Suppressor macrophage treated with lipopolysaccharide for 4 hours (primary cell): ENCODE measurements at regions not wholly inside any gene's neighbourhood (a gene's known extent, or its start where the extent isn't known, plus 50 kb on each side); places are given as distances from the start of the nearest gene placed in this dataset.
A peak's percentile ranks its signal among the peaks of the same experiment; 100 is the strongest.
"Not testable (repeated sequence)": the region's sequence is repeated elsewhere in the genome, so short reads cannot be mapped to it uniquely, and the experiment has no call there.

ENCODE experiments used
- DNase-seq: peaks from one replicate; pipeline ENCODE4 v3.0.0-alpha.2; 2020

- not testable (repeated sequence) for DNase-seq
Measured at GRCh38 chr1:185538309-185538898, 195.8 kb upstream of the HMCN1 start.

GRCh38 chr1:185537596-185537995 lies 196.6 kb upstream of the HMCN1 start:
- no peak for DNase-seq

- DNase-seq: no peak
Measured at GRCh38 chr1:185536165-185536920, 197.8 kb upstream of the HMCN1 start.

DNA sequence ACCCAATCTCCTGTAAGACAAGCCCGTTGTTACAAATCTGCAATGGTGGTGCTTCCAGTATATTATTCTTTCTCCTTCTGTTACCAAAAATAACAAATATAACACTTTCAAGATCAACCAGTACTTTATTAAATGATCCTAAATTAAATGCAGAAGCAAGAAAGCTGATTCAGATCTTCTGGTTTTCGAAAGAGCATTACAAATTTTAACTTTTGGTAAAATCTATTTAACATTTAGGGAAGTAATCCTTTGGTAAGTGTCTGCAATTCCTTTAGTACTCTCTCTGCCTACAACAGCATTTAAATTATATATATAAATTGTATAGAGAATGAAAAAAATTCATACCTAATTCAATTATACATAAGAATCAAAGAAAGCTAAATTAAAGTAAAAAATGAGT lies 198.6 kb upstream of the HMCN1 start:
- DNase-seq: peak; percentile 76

- peak; percentile 89 for DNase-seq
Measured at GRCh38 chr1:185534801-185535200, 199.4 kb upstream of the HMCN1 start.

GRCh38 chr1:185533596-185533995 lies 200.6 kb upstream of the HMCN1 start:
- DNase-seq: peak; percentile 62

GRCh38 chr1:185532856-185533255 lies 201.3 kb upstream of the HMCN1 start:
- DNase-seq: no peak

- DNase-seq: no peak
Measured at GRCh38 chr1:185531838-185532237, 202.4 kb upstream of the HMCN1 start.

GRCh38 chr1:185530215-185530614 lies 204.0 kb upstream of the HMCN1 start:
- DNase-seq: no peak

- DNase-seq: no peak
Measured at GRCh38 chr1:185529673-185530072, 204.5 kb upstream of the HMCN1 start.

DNA sequence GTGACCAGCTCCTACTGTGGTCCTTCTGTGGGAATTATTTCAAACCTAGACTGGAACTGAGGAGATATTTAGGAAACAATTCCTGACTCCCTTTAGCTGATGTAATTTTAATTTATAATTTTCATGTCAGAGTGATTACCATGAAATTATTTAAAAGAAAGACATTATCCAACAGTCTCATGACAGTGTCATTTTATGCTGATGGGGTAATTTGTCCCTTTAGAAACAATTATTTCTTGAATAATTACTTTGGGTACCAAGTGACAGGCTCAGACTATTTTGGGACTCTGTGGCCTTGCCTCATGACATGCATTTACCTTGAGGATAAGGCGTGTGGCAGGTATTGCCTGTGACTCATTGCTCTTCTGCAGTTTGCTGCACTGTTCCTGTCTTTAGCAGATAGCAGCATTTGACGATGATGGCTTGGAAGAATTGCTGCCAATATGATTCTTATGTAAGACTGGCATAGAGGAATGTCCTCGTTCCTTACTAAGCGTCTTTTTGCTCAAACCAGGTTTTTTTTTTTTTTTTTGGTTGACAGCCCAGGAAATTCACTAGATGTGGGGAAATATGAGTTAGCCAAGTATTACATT lies 206.0 kb upstream of the HMCN1 start:
- DNase-seq: no peak

DNA sequence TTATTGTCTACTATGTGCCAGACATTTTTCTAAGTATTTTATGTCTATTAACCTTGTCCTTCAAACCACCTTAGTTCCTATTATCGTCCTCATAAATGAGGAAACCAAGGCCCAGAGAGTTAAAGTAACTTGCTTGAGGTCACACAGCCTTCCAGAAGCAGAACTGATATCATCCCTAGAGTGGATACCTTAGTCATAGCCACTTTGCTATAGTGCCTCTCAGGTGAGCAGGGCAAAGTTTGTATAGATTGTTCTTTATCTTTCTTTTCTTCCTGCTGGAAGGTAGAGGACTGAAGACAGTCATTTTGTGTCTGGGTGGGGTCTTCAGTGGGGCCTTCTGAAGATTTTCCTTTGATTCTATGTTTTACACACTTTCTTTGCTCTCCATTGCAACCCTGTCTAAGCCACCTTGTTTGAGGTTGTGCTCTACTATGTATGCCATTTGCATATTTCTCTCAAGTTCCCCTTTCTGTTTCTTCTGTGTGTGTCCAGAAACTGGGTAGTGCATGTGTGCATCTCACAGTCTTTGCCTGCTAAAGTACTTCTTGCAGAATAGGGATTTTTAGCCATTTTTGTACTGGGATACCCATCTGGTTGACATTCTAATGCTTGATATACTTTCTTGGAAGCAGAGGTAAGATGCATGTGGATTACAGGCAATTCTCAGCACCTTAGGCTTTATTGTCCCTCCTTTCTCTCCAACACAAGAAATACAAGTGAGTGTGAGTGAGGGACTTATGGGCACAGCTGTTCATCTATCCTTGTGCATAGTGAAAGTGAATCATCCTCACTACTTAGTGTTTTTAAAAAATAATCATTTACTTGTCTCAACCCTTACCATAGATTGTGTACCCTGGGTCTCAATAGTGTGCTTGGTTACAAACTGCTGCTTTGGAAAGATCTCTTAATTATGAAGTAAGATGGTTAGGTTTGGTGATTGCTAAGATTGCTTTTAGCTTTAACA lies 207.6 kb upstream of the HMCN1 start:
- DNase-seq: peak; percentile 43

DNA sequence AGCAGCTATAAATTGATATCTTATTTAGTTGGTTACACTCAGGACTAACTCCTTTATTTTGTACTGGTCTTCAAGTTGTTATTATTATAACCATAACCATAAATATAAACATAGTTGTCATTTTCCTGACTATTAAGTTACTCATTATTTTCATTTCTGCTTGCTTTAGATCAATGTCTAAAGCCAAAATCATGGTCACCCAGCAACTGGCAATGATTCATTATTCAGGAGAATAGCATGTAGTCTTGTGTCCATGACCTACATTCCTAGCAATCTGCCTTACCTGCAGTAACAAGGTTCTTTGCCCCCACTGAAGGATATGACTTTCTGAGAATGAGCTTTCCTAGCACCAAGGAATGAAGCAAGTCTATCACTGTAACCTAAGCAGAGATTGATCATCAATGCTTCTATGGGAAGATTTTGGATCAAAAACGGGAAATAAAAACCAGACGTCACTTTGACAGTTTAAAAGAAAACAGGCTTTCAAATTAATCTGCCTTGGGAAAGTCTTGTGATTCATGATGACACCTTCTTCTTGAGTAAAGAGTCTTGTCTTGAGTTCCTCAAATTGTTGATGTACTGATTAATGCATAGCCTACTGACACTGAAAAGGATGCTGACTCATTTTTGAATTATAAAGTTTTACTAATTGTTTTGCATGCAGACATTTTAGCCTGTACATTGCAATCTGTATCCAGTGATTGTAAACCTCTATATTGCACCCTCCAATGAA lies 203.3 kb upstream of the IVNS1ABP start:
- peak; percentile 91 for DNase-seq

GRCh38 chr1:185517808-185518419 lies 200.9 kb upstream of the IVNS1ABP start:
- no peak for DNase-seq

- DNase-seq: not testable (repeated sequence)
Measured at GRCh38 chr1:185517301-185517700, 200.3 kb upstream of the IVNS1ABP start.

- DNase-seq: no peak
Measured at GRCh38 chr1:185515696-185516095, 198.7 kb upstream of the IVNS1ABP start.

GRCh38 chr1:185514311-185514710 lies 197.3 kb upstream of the IVNS1ABP start:
- DNase-seq: no peak

GRCh38 chr1:185512442-185512841 lies 195.4 kb upstream of the IVNS1ABP start:
- no peak for DNase-seq

- DNase-seq: no peak
Measured at GRCh38 chr1:185501099-185501498, 184.1 kb upstream of the IVNS1ABP start.

GRCh38 chr1:185500001-185500626 lies 183.1 kb upstream of the IVNS1ABP start:
- peak; percentile 71 for DNase-seq

- no peak for DNase-seq
Measured at GRCh38 chr1:185498207-185498606, 181.2 kb upstream of the IVNS1ABP start.
